ENCODE measurements at regions not wholly inside any gene's neighbourhood (a gene's known extent, or its start where the extent isn't known, plus 50 kb on each side); places are given as distances from the start of the nearest gene placed in this dataset.
A peak's percentile ranks its signal among the peaks of the same experiment; 100 is the strongest.

DNA sequence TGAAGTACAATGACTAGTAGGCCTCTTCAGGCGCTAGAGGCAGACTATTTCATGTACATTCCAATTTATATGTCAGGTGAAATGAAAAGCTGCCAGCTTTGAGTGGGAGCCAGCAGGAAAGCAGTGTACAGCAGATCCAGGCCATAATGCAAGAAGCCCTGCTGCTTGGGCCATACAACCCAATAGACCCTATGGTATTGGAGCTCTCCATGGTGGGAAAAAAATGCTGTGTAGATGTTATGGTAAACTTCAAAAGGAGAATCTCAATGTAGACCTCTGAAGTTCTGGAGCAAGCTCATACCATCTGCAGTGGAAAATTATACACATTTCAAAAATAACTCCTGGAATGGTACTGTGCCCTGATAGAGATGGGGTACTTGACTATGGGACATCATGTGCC, 71.5 kb upstream of the CD82 start:
- DNase-seq (ENCODE audit: low read depth) = no peak

DNA sequence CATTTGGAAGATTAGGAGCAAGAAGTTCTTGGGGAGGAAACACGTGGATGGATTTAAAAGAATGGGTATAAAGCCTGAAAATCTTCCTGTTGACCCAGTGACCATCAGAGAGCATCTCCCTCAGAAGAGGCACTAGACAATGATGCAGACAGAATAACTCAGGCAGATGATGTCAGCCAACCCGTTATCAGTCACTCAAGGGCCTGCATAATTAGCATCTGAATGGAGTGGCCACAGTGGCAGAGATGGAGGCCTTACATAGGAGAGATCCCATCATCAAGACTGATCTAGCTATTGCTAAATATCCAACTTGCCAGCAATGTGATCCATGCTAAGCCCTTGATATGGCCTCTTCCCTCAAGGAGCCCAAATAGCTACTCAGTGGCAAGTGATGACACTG, 70.7 kb upstream of the CD82 start:
- no peak for DNase-seq (ENCODE audit: low read depth)

DNA sequence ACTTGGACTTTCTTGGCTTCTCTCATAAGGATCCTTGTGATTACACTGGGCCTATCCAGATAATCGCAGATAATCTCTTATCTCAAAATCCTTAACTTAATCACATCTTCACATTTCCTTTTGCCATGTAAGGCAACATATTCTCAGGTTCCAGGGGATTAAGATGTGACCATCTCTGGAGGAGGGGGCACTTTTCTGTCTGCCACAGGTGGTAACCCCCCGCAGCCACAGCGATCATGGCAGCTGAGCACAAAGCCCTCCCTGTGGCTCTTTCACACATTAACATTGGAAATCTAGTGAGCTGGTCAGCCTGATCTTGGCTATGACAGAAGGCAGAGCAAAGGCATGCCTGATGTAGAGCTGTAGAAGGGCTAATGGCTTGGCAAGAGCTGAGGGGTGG, 69.1 kb upstream of the CD82 start:
- DNase-seq (ENCODE audit: low read depth) = no peak

DNA sequence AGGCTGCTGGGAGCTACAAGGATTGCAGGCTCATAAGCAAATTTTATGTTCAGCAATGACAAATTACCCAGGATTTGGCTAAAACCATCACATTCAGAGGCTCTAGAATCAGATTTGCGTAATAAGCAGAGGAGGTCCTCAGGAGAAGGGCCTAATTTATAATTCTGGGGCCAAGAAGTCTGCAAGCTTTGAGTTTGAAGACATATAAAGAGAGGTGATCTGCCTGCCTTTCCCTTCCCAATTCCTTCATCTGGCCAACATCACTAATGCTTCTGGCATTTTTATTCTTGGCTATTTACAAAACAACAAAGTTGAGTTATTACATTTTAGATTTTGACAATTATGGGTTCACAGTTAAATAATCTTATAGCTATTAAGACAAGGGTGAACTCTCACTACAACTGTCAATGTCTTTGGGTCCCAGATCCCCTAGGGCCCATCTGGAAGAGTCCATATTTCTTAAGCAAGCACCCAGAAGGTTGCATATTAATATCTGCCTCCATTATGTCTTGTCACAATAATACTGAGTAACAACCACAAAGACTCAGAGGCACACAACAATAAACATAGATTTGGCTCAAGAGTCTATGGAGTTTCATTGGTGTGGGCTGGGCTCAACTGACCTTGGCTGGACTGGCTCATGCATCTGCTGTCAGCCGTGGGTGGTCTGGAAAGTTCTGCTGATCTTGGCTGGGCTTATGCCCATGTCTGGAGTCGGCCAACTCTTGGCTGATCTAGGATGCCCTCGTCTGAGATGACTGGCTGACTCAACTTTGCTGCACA, 67.2 kb upstream of the CD82 start:
- no peak for DNase-seq (ENCODE audit: low read depth)

DNA sequence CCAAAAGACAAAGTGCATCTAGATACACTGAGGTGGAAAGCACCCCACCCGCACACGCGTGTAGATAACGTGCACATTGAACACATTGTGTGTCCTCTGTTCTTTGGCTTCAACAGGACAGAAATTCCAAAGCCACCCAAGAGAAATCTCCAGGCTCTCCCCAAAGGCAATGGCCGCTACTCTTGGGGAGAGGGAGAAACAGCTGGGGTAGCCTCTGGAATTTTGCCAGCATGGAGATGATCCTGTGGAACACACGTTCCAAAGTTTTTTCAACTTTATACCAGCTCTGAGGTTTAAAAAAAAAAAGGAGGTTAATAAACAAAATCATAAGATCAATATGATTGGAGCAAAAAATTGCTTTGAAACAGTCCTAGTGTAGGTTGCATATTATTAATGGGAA, 63.0 kb upstream of the CD82 start:
- no peak for DNase-seq (ENCODE audit: low read depth)

DNA sequence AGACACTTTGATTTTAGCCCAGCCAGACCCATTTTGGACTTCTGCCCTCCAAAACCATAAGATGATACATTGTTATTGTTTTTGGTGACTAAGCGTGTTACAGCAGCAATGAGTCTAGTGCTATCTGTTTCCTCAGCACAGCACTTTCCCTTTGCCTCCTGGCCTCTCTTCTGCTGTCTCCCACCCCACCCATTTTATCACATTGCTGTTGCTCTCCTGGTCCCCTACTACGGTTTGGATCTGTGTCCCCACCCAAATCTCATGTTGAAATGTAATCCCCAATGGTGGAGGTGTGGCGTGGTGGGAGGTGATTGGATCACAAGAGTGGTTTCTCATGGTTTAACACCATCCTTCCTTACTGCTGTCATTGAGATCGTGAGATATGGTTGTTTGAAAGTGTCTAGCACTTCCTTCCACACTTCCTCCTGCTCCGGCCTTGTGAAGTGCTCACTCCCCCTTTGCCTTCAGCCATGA, 59.8 kb upstream of the CD82 start:
- peak; percentile 56 for DNase-seq (ENCODE audit: low read depth)

DNA sequence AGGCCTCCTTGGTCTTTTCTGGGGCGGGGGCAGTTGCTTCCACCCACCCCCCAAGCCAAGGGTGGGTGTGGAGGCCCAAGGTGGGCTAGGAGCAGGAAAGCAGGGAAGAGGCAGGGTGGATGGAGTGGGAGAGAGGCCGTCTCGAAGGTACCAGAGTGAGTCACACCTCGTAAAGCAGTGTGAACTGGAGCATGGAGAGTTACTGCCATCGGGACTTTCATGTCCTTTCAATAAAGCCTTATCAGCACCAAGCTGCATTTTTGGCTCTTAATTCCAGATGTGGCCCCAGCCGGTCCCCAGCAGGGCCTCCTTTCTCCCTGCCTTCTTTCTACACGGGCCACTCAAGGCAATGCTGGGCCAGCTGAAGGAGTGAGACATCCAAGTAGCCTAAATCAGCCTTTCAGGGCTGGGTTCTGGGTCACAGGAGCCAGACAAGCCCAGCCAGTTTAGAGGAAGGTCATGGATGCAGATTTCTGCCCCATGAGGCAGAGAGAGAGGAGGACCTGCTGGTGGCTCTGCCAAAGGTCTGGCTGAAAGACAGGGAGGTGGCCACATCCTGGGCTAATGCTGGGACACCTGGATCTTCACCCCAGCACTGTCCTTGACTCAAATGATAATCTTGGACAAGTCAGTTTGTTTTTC, 59.0 kb upstream of the CD82 start:
- no peak for DNase-seq (ENCODE audit: low read depth)

DNA sequence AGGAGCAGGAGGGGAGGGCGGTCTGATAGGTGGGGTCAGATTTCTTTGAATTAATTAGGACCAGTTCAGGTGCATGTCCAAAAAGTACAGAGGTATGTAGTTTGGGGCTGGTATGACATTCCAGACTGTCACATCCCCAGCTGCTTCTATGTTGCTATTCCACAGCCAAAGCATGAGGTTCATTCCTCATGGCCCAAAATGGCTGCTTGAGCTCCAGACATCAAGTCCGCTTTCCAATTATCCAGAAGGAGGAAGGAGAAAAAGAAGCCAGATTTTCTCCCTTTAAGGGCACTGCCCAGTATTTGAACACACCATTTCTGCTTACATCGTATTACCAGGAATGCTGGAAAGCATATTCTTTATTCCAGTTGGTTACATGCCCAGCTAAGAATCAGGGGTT, 58.0 kb upstream of the CD82 start:
- DNase-seq (ENCODE audit: low read depth) = no peak

DNA sequence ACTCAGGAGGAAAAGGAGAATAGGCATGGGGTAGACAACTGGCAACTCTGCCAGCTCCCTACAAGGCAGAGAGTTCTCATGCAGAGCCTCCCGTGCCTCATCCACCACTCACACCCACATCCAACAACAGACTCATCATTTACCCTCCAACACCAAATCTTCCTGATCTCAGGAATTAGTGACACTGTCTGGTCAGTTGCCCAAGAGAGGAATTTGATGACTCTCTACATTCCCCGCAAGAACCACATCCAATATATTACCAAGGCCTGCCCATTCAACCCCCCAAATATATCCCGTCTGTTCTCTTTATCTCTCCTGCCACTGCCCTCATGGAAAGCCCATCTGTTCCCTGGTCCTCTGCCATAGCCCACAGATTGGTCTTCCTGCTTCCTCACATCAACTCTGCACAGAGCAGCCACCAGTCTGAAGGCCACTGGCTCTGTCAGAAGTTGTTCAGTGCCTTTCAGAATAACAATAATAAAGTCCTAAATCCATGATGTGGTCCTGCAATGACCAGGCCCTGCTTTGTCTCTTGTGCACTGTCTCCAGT, 57.5 kb upstream of the CD82 start:
- no peak for DNase-seq (ENCODE audit: low read depth)

DNA sequence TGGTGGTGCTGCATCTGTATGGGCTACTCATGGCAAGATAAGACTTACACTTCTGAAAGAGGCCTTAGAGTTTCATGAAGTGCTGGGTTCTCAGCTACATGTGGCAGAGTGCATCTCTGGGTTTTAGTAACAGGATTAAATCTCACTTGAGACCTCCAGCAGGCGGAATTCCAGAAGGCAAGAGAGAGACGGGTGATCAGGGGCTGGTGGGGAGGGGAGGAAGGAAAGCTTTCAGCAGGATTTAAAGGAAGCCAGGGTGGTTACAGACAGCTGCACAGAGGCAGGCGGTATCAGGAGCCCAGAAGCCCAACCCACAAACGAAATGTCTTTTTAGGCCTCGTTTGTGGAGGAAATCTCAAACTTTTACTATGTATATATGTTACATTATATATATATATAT, 56.2 kb upstream of the CD82 start:
- DNase-seq (ENCODE audit: low read depth) = no peak

DNA sequence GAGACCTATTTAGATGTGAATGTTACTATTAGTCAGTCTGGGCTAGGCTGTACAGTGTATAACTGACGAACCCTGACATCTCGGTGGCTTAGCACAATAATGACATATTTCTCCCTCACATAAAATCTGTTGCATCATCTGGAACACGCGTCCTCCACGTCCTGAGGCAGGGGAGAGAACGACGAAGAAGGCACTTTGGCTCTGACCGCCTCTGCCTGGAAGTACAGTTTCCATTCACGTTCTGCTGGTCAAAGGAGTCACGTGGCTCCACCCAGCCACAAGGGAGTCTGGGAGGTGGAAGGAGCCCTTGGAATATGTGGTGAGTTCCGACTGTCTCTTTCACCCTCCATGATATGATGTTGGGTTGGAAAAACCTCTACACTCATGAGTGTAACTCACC, 55.1 kb upstream of the CD82 start:
- DNase-seq (ENCODE audit: low read depth) = no peak

DNA sequence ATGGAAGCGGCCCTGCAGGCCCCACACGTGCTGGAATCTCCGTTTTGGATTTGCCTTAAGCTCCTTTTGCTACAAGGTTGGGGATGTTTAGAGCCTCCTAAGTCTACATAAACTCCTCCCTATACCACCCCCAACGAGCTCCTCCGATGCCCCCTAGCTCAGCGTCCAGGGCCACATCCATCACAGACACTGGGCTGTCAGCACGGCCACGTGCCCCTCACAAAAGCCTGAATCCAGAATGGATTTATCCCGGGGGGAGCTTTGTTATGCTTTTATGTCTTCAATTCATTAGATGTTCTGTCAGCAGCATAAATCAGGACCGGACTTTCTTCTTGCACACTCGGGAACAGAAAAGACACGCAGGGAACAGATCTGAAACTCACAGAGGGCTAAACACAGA, 52.6 kb upstream of the CD82 start:
- DNase-seq (ENCODE audit: low read depth) = no peak

DNA sequence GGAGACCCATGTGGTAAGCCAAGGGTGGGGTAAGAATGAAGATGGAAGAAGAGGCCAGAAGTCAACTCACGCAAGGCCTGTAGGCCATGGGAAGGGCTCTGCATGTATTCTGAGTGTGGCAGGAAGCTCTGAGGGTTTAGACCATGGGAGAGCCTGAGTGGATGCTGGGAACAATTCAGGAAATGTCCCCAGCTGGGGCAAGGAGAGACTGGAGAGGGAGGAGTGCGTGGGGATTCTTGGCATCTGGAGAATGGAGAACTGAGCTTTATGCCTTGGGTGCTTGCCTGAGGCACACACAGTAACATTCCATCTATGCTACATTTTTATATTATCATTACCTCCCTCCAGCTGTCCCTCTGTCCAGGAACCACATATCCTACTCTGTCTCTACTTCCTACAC, 50.4 kb upstream of the CD82 start:
- DNase-seq (ENCODE audit: low read depth) = no peak
